ENCODE measurements at regions not wholly inside any gene's neighbourhood (a gene's known extent, or its start where the extent isn't known, plus 50 kb on each side); places are given as distances from the start of the nearest gene placed in this dataset.

DNA sequence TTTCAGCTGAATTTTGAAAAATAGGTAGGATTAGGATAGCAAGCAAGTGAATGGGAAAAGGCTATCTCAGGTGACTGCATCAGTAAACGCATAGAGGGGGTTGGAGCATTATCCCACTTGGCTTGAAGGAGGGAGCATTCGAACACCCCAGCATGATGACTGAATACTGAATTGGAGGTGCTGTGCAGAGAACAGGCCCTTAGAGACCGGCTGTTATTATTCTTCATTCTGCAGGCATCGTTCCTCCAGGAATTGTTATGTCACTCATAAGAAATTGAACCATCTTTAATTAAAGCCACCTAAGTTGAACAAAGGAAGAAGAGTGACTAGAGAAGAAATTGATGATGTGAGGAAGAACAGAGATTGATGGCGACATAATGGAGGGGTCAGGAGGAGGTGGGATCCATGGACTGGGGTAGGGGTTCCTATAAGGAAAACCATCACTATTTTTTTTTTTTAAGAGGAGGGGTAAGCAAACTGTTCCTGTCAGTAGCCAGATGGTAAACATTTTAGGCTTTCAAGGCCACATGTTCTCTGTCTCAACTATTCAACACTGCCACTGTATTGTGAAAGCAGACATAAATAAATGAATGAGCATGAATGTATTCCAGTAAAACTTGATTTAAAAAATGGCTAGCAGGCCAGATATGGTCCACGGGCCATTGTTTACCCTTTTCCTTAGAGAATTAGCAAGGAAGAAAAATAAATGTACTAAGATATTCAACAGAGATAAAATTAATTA, 264.7 kb upstream of the TAC1 start:
- no peak for DNase-seq (ENCODE audit: low read depth)

DNA sequence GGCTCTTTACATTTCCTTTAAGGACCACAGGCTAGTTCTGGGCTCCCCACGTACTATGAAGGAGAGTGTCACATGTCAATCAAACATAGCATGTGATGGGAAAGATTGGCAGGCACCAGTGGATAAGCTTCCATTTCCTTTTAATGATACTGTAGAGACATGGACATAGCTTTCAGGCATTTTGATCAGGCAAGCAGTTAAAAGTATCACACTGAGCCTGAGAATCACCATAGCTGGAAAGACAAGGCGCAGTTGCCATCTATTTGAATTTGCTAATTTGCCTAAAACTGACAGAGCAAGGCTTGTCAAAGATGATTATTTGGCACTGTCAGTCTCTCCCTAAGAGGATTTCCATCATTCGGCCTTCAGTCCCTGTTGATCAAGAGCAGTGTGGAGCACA, 263.4 kb upstream of the TAC1 start:
- DNase-seq (ENCODE audit: low read depth) = no peak

DNA sequence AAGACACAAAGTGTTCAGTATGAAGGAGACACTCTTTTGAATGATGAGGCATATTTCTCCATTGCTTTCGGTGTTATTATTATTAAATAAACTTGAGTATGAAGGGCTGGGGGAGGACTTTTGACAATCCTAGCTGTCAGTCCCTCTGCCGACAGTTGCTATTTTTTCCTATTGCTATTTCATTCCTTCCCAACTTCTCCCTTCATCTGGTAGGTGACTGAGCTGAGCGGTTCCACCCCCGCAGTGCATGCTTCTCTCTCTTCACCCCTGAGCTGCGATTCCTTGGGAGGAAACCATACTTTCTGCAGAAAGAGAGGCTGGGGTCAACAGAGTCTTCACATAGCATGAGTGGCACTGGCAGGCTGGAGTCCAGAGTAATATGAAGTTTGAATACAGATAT, 261.2 kb upstream of the TAC1 start:
- no peak for DNase-seq (ENCODE audit: low read depth)

DNA sequence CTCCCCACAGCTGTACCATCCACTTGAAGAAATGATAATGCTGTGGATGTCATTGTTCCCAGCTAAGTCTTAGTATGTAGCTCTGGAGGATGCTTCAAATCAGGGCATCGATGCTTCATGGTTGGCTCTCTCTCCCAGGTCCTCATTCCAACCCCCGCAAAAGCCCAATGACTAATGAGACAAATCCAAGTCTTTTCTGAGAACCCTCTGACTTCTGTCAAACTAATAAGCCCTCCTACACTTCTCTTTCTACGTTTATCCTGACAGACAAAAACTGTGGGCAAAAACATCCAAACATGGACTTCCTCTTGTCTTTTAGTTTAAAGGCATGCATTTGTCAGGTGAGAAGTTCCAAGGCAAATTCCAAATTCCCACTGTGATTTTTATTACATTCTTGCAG, 260.4 kb upstream of the TAC1 start:
- DNase-seq (ENCODE audit: low read depth) = no peak

DNA sequence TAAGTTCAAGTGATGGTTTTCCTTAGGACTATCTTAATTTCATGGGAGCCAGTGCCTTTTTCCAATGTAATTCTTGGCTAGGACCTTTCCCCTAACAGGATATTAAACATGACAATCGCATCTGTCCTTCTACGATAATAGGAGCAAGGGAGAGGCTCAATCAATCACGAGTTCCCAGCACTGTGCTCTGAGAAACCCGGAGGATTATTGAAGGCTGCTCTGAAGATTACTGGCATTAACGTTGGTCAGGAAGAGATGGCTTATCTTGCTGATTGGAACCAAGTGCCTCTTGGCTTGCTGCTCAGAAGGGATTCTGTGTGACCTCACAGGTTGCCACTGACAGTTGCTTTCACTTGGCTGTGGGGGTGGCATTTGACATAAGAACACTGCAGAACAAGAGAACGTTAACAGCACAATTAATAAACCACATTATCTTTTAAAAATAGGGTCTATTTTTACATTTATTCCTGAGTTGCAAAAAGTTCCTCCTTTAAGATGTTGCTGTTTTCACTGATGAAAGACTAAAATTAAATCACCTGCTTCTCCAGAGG, 252.1 kb upstream of the TAC1 start:
- no peak for DNase-seq (ENCODE audit: low read depth)

GRCh38 chr7:97480772-97481390, 251.0 kb upstream of the TAC1 start:
- no peak for DNase-seq (ENCODE audit: low read depth)

- no peak for DNase-seq (ENCODE audit: low read depth)
Observed at GRCh38 chr7:97495487-97495886, 236.4 kb upstream of the TAC1 start.

DNA sequence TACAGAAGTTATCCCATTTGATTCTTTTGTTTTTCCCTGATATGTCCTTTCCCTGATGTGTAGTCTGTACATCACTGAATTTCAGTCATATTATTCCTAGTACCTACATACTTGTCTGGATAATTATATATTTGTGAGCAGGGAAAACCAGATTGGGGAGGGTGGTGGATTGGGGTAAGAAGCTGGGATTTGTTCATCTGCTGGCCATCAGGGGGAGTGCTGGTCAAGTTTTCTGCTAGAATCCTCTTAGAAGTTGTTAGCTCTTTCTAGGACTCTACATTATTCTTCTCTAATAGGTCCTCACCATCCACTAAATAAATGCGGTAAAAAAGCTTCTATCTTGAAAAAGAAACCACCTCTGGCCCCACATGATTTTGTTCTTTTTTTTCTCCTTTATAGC, 232.7 kb upstream of the TAC1 start:
- DNase-seq (ENCODE audit: low read depth) = no peak

- DNase-seq (ENCODE audit: low read depth) = no peak
Observed at GRCh38 chr7:97503367-97504094, 228.4 kb upstream of the TAC1 start.

DNA sequence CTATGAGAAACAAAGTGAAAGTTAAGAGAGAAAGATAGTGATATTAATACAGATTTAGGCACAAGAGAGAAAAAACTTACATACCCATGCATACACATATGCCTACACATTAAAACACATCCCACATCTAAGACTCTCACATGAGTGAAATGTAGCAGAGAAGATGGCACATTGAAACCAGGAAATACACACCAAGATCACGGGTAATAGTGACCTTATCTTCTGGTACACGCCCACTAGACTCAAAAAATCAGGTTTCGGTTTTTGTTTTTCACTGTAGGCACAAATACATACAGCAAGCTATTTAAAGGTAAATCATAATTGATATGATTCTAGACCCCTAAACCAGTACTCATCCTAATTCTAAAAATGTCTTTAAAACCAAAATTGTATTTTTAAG, 225.2 kb upstream of the TAC1 start:
- no peak for DNase-seq (ENCODE audit: low read depth)

DNA sequence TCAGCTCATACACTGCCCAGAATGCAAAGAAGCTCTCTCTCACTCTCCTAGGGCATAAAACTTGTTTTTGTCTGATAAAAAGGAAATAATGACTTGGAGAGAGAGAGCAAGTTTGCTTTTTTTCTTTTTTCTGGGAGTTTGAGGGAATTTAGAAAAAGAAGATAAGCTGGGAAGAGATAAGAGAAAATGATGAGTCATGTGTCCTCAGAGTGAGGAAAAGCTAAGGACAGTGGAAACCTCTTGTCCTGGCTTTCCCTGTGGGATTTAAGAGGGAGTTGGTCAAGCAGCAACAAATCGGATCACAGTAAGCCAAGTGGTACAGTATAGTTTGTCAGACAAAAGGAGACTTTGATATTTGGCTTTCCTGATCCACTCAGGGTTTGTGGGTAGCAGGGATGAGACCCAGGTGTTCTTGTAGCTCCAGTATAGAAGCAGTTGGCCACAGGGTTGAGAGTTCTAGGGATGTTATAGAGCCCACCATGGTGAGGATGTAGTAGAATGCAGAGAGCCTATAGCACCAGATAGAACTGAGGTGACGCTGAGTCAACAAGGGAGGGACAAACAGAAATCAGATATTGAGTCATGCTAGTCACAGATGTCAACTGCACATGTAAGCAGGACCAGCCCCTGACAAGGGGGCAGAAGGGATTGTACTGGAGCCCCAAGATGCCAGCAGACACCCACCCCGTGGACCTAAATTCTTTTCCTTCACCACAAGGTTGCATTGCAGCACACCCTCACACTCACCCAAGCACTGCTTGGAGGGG, 219.3 kb upstream of the TAC1 start:
- DNase-seq (ENCODE audit: low read depth) = no peak

- DNase-seq (ENCODE audit: low read depth) = no peak
Observed at GRCh38 chr7:97513326-97513725, 218.6 kb upstream of the TAC1 start.

DNA sequence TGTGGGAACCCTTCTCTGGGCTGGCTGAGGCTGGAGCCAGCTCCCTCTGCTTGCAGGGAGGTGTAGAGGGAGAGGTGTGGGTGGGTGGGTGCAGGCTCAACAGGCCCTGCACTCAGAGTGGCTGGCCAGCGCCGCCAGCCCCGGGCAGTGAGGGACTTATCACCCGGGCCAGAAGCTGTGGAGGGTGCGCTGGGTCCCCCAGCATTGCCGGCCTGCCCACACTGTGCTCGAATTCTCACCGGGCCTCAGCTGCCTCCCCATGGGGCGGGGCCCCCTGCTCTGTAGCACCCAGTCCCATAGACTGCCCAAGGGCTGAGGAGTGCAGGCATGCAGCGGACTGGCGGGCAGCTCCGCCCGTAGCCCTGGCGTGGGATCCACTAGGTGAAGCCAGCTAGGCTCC, 190.7 kb upstream of the TAC1 start:
- DNase-seq (ENCODE audit: low read depth) = no peak

- no peak for DNase-seq (ENCODE audit: low read depth)
Observed at GRCh38 chr7:97555857-97556421, 175.9 kb upstream of the TAC1 start.

GRCh38 chr7:97565665-97566064, 166.2 kb upstream of the TAC1 start:
- no peak for DNase-seq (ENCODE audit: low read depth)

DNA sequence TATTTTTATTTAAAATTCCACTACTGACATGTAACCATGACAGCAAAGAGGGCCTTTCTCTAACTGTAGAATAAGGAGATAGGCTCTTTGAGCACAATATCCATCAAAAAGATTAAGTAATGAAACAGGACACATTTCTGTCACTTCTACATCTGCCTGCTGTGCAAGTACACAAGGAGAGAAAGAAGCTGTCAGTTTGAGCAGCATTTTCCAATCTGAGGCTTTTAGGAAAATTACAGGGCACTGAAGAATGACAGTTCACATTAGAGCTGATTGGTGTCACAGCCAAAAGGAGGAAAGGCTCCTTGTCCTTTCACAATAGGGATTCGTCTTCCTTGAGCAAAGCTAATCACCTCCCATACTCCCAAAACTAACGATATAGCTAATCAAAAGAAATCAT, 158.8 kb upstream of the TAC1 start:
- no peak for DNase-seq (ENCODE audit: low read depth)

- no peak for DNase-seq (ENCODE audit: low read depth)
Observed at GRCh38 chr7:97576043-97576442, 155.8 kb upstream of the TAC1 start.

DNA sequence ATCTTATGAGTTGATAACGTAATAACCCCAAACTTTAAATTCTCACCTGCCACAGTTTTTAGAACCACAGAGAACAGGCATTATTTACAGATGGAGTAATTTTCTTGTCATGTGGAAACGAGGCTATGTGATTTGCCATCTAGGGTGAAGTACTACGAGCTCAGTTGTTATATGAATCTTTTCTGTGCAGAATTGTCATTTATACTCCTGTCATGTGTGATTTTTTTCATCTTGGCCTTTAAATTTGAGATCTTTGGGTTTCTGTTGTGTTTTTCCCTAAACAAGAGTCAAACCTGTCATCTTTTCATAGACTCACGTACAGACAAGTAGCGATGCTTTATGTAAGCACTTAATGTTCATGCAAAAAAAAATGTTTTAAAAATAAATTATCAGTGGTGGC, 153.7 kb upstream of the TAC1 start:
- no peak for DNase-seq (ENCODE audit: low read depth)

GRCh38 chr7:97580205-97580604, 151.7 kb upstream of the TAC1 start:
- DNase-seq (ENCODE audit: low read depth) = no peak

GRCh38 chr7:97595439-97595838, 136.4 kb upstream of the TAC1 start:
- DNase-seq (ENCODE audit: low read depth) = no peak

- DNase-seq (ENCODE audit: low read depth) = no peak
Observed at GRCh38 chr7:97601931-97602457, 129.9 kb upstream of the TAC1 start.

- DNase-seq (ENCODE audit: low read depth) = no peak
Observed at GRCh38 chr7:97620495-97620894, 111.4 kb upstream of the TAC1 start.

All from EH (cell line).